H9 (cell line): ENCODE measurements at regions not wholly inside any gene's neighbourhood (a gene's known extent, or its start where the extent isn't known, plus 50 kb on each side); places are given as distances from the start of the nearest gene placed in this dataset.

Source experiments
- DNase-seq: peaks from one replicate; pipeline ENCODE4 v3.0.0-alpha.2; 2017
- H2AFZ ChIP-seq: one replicate; pipeline ENCODE4 v1.6.1; 2013; ENCODE audit warnings: mild to moderate bottlenecking, low read length, control low read depth, moderate library complexity
- H2AK5ac ChIP-seq: 2 replicates; pipeline ENCODE4 v1.6.1; 2013; ENCODE audit warnings: low read length, control low read depth, mixed read lengths; ENCODE audit not compliant: insufficient read length
- H2BK120ac ChIP-seq: one replicate; pipeline ENCODE4 v1.6.1; 2013; ENCODE audit warnings: low read depth, mild to moderate bottlenecking, low read length, control low read depth, inconsistent platforms; ENCODE audit not compliant: poor library complexity, severe bottlenecking
- H2BK12ac ChIP-seq: 2 replicates; pipeline ENCODE4 v1.6.1; 2013; ENCODE audit warnings: low read length, control low read depth, mixed read lengths, low read depth; ENCODE audit not compliant: insufficient read length
- H2BK15ac ChIP-seq: 2 replicates; pipeline ENCODE4 v1.6.1; 2013; ENCODE audit warnings: low read depth, low read length, control low read depth
- H2BK20ac ChIP-seq: one replicate; pipeline ENCODE4 v1.6.1; 2013; ENCODE audit warnings: low read depth, mild to moderate bottlenecking, low read length, control low read depth, inconsistent platforms; ENCODE audit not compliant: poor library complexity, severe bottlenecking
- H2BK5ac ChIP-seq: 2 replicates; pipeline ENCODE4 v1.6.1; 2013; ENCODE audit warnings: low read length, control low read depth, mixed read lengths; ENCODE audit not compliant: insufficient read length
- H3K14ac ChIP-seq: 2 replicates; pipeline ENCODE4 v1.6.1; 2013; ENCODE audit warnings: low read length, control low read depth; ENCODE audit not compliant: insufficient read depth
- H3K18ac ChIP-seq: 2 replicates; pipeline ENCODE4 v1.6.1; 2013; ENCODE audit warnings: low read depth, mild to moderate bottlenecking, mixed read lengths, low read length, control low read depth; ENCODE audit not compliant: insufficient read length
- H3K23ac ChIP-seq: 2 replicates; pipeline ENCODE4 v1.6.1; 2013; ENCODE audit warnings: low read length, control low read depth, mixed read lengths, low read depth; ENCODE audit not compliant: insufficient read length
- H3K23me2 ChIP-seq: 2 replicates; pipeline ENCODE4 v1.6.1; 2013; ENCODE audit warnings: low read depth, mild to moderate bottlenecking, mixed read lengths, low read length, control low read depth; ENCODE audit not compliant: insufficient read length, poor library complexity, severe bottlenecking
- H3K27ac ChIP-seq: 2 replicates; pipeline ENCODE4 v1.5.1; 2013; ENCODE audit warnings: low read length, control low read depth, mixed read lengths, low read depth; ENCODE audit not compliant: insufficient read length
- H3K27me3 ChIP-seq: 2 replicates; pipeline ENCODE4 v1.6.1; 2013; ENCODE audit warnings: low read length, control low read depth, inconsistent platforms; ENCODE audit not compliant: insufficient read depth
- H3K4ac ChIP-seq: 2 replicates; pipeline ENCODE4 v1.6.1; 2013; ENCODE audit warnings: low read depth, mild to moderate bottlenecking, control low read depth, inconsistent platforms, low read length, moderate library complexity
- H3K4me1 ChIP-seq: 2 replicates; pipeline ENCODE4 v1.6.1; 2013; ENCODE audit warnings: low read length, control low read depth, inconsistent platforms; ENCODE audit not compliant: insufficient read depth
- H3K4me2 ChIP-seq: 2 replicates; pipeline ENCODE4 v1.6.1; 2013; ENCODE audit warnings: low read length, control low read depth, mixed read lengths; ENCODE audit not compliant: insufficient read length, insufficient read depth
- H3K56ac ChIP-seq: 2 replicates; pipeline ENCODE4 v1.6.1; 2013; ENCODE audit warnings: low read depth, mild to moderate bottlenecking, mixed read lengths, low read length, control low read depth; ENCODE audit not compliant: insufficient read length
- H3K79me1 ChIP-seq: 2 replicates; pipeline ENCODE4 v1.6.1; 2013; ENCODE audit warnings: low read depth, mild to moderate bottlenecking, moderate library complexity, low read length, control low read depth, inconsistent platforms; ENCODE audit not compliant: insufficient read depth, poor library complexity, severe bottlenecking
- H3K79me2 ChIP-seq: 2 replicates; pipeline ENCODE4 v1.6.1; 2013; ENCODE audit warnings: low read length, control low read depth, inconsistent platforms; ENCODE audit not compliant: insufficient read depth
- H3K9ac ChIP-seq: 2 replicates; pipeline ENCODE4 v1.6.1; 2013; ENCODE audit warnings: low read length, control low read depth, mixed read lengths; ENCODE audit not compliant: insufficient read length; ENCODE audit errors: extremely low read depth
- H3K9me3 ChIP-seq: one replicate; pipeline ENCODE4 v1.6.1; 2013; ENCODE audit warnings: low read depth, low read length, inconsistent platforms; ENCODE audit not compliant: control insufficient read depth
- H3T11ph ChIP-seq: one replicate; pipeline ENCODE4 v1.6.1; 2013; ENCODE audit warnings: mild to moderate bottlenecking, low read length, control low read depth, inconsistent platforms
- H4K20me1 ChIP-seq: one replicate; pipeline ENCODE4 v1.6.1; 2013; ENCODE audit not compliant: control insufficient read depth, insufficient read length, insufficient read depth
- H4K5ac ChIP-seq: 2 replicates; pipeline ENCODE4 v1.6.1; 2013; ENCODE audit warnings: low read depth, mild to moderate bottlenecking, mixed read lengths, low read length, control low read depth; ENCODE audit not compliant: insufficient read length
- H4K8ac ChIP-seq: replicated peaks from 2 replicates; pipeline ENCODE4 v1.6.1; 2013; ENCODE audit warnings: low read length, control low read depth, mixed read lengths, low read depth; ENCODE audit not compliant: insufficient read length
- H4K91ac ChIP-seq: 2 replicates; pipeline ENCODE4 v1.6.1; 2013; ENCODE audit warnings: low read depth, mild to moderate bottlenecking, moderate library complexity, mixed read lengths, low read length, control low read depth; ENCODE audit not compliant: insufficient read length
- H3K27ac Mint-ChIP-seq, 3 experiments: 2 replicates in 2 of 3; 3 replicates in 1 of 3; pipeline ENCODE4 v1.8.0; 2020 to 2021; ENCODE audit warnings: mixed read lengths in 3 of 3, mild to moderate bottlenecking in 1 of 3, moderate library complexity in 1 of 3
- H3K27me3 Mint-ChIP-seq: 2 replicates; pipeline ENCODE4 v1.8.0; 2021; ENCODE audit warnings: low read depth, mild to moderate bottlenecking, moderate library complexity, mixed read lengths
- H3K36me3 Mint-ChIP-seq, 3 experiments: 2 replicates in 2 of 3; 3 replicates in 1 of 3; pipeline ENCODE4 v1.8.0; 2020 to 2021; ENCODE audit warnings: low read depth in 3 of 3, mixed read lengths in 3 of 3; ENCODE audit not compliant: insufficient read depth in 1 of 3
- H3K4me1 Mint-ChIP-seq, 2 experiments: 2 replicates each; pipeline ENCODE4 v1.8.0; 2020; ENCODE audit warnings: mixed read lengths in 2 of 2
- H3K4me3 Mint-ChIP-seq, 2 experiments: 2 replicates in 1 of 2; 3 replicates in 1 of 2; pipeline ENCODE4 v1.8.0; 2020 to 2021; ENCODE audit warnings: mild to moderate bottlenecking in 2 of 2, mixed read lengths in 2 of 2, moderate library complexity in 1 of 2
- H3K9me3 Mint-ChIP-seq, 2 experiments: 2 replicates in 1 of 2; 3 replicates in 1 of 2; pipeline ENCODE4 v1.8.0; 2020; ENCODE audit warnings: mild to moderate bottlenecking in 2 of 2, mixed read lengths in 2 of 2, moderate library complexity in 1 of 2
- CTCF ChIP-seq: fragments of 200-600 bp; sonication (generic); conservative IDR thresholded peaks from 3 replicates; pipeline ENCODE4 v1.8.0; 2021; ENCODE audit warnings: antibody characterized with exemption, mild to moderate bottlenecking
- WGBS: extraction: QIAGEN DNeasy Blood & Tissue Kit; methylation state at CpG from one replicate; pipeline ENCODE4 v1.1.7; 2013; ENCODE audit warnings: missing lambda C conversion rate, low lambda C conversion rate, mixed read lengths; ENCODE audit not compliant: insufficient read length; ENCODE audit errors: extremely low coverage; 5-methylcytosine and 5-hydroxymethylcytosine counted together

- Histone ChIP-seq H3K18ac (no peak overlapping the region), H4K5ac (no peak overlapping the region), H3K4me2 (no peak overlapping the region), H3K9me3 (no peaks in the 10 kb centered on the region), H2BK5ac (no peak overlapping the region), H2BK20ac (no peak overlapping the region), H2AK5ac (no peak overlapping the region), H3K23me2 (no peaks in the 10 kb centered on the region), H2BK12ac (no peak overlapping the region), H2AFZ (no peak overlapping the region), H2BK120ac (no peak overlapping the region), H2BK15ac (no peak overlapping the region), H3T11ph (no peak overlapping the region), H3K4ac (no peak overlapping the region), H3K56ac (no peak overlapping the region), H3K23ac (no peak overlapping the region), H3K27ac (no peak overlapping the region), H3K4me1 (no peaks in the 10 kb centered on the region), H3K79me1 (no peaks in the 10 kb centered on the region), H3K9ac (no peak overlapping the region), H4K20me1 (no peaks in the 10 kb centered on the region), H4K91ac (no peak overlapping the region), H3K27me3 (no peaks in the 10 kb centered on the region), H4K8ac (no peak overlapping the region), H3K79me2 (no peaks in the 10 kb centered on the region), H3K14ac (no peak overlapping the region)
- no peaks in the 10 kb centered on the region for H3K4me1 Mint-ChIP-seq
- H3K36me3 Mint-ChIP-seq = peaks cover 0 to 7% (median 0%) of the 10 kb centered on the region in 3 experiments; a peak in 3 of 7 replicates
- no peak overlapping the region for H3K4me3 Mint-ChIP-seq
- no peaks in the 10 kb centered on the region for H3K27me3 Mint-ChIP-seq
- no peak for TF ChIP-seq CTCF
- no peak for DNase-seq
- WGBS = no CpG with 5 or more reads among the region's 8 CpGs
- H3K27ac Mint-ChIP-seq = no peak overlapping the region
- peaks cover 5% of the 10 kb centered on the region in 2 experiments; a peak in 3 of 5 replicates for H3K9me3 Mint-ChIP-seq
These were observed 584.0 kb downstream of the SATB2 start for GRCh38 chr2:198873503-198874471.
